ENCODE measurements at regions not wholly inside any gene's neighbourhood (a gene's known extent, or its start where the extent isn't known, plus 50 kb on each side); places are given as distances from the start of the nearest gene placed in this dataset.
A peak's percentile ranks its signal among the peaks of the same experiment; 100 is the strongest.

DNA sequence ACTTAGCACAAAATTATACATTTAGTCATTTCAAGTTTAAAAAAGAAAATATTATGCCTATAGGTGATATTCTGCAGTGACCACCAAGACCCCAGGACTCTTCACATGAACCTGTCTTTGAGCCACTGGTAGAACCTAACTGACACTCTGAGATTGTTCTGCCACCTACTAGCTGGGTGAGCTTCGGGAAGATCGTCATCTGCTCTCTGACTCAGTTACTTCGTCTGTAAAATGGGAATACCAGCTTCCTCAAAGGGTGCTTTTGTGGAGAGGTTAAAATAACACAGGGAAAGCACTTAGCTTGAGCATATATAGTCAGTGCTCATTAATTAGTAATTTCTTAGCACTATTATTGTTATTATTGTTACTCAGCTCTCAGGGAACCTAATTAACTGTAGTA lies 228.5 kb upstream of the JUN start:
- H3K18ac ChIP-seq (ENCODE audit: extremely low read depth, low read length), result no peak overlapping the region
- no peak overlapping the region for H4K5ac ChIP-seq (ENCODE audit: insufficient read length, low read depth, low read length)
- H2BK12ac ChIP-seq (ENCODE audit: low read depth, low read length), result peak overlapping the region; percentile 3; the same call in 1 of the 2 replicates
- no peaks in the 10 kb centered on the region for H3K23me2 ChIP-seq (ENCODE audit: low read depth, low read length)
- no peak overlapping the region for H3K4me2 ChIP-seq (ENCODE audit: insufficient read depth in 1 of 2, low read depth in 2 of 2, low read length in 2 of 2)
- no peak overlapping the region for H3K14ac ChIP-seq (ENCODE audit: insufficient read length)
- H3K27ac ChIP-seq (ENCODE audit: low read depth, low read length), result no peak overlapping the region
- no peak for DNase-seq (ENCODE audit: low read depth in 1 of 2, low spot score in 2 of 2)
- H3K23ac ChIP-seq (ENCODE audit: insufficient read length), result no peak overlapping the region
- no peak overlapping the region for H4K91ac ChIP-seq (replicated peaks; ENCODE audit: insufficient read length, low read length)
- H2AK5ac ChIP-seq (ENCODE audit: low read depth, low read length), result no peak overlapping the region
- H3K27me3 ChIP-seq (replicated peaks in 1 of 4; ENCODE audit: control insufficient read depth in 3 of 4, extremely low read depth in 1 of 4, insufficient read depth in 3 of 4, low read length in 3 of 4), result no peaks in the 10 kb centered on the region; a peak in 1 of 7 replicates
- FAIRE-seq, result no peak
- H3K79me1 ChIP-seq (ENCODE audit: low read depth, low read length), result no peaks in the 10 kb centered on the region
- ChIA-PET POLR2A (ENCODE audit: partially characterized antibody) (interaction anchor here (1.5 kb wide), 1 partner anchor 229 kb away, joined by 4 read pairs; the partner anchor contains the start of gene JUN), CTCF (ENCODE audit: partially characterized antibody) (interaction anchor here (1.0 kb wide), 1 partner anchor 279 kb away, joined by 3 read pairs; no protein-coding TSS in a partner anchor)
- 98% methylated on average over 3 of the region's 3 CpGs; no CpG with 5 or more reads in 1 of the 2 experiments for WGBS, 2 experiments (ENCODE audit: extremely low coverage in 1 of 2, insufficient coverage in 1 of 2, insufficient read length in 1 of 2, insufficient replicate concordance in 2 of 2, low coverage in 1 of 2, low lambda C conversion rate in 2 of 2, missing lambda C conversion rate in 1 of 2)
- no peak overlapping the region for H2BK5ac ChIP-seq (ENCODE audit: low read depth, low read length)
- H3K56ac ChIP-seq (replicated peaks; ENCODE audit: insufficient read length, low read depth, low read length), result no peak overlapping the region
- no peaks in the 10 kb centered on the region for H4K20me1 ChIP-seq (replicated peaks in 1 of 2; ENCODE audit: control insufficient read depth in 1 of 2, insufficient read depth in 2 of 2, low read length in 2 of 2)
- H3K4me1 ChIP-seq (replicated peaks in 1 of 4; ENCODE audit: control insufficient read depth in 3 of 4, insufficient read depth in 4 of 4, low read length in 3 of 4), result peaks cover 4 to 13% (median 9%) of the 10 kb centered on the region in 4 experiments
- H3K4ac ChIP-seq (replicated peaks; ENCODE audit: insufficient read length, low read depth, low read length), result no peak overlapping the region
- H3K79me2 ChIP-seq (ENCODE audit: control insufficient read depth in 1 of 2, insufficient read depth in 2 of 2, low read length in 2 of 2), result no peaks in the 10 kb centered on the region
- H3K4me3 ChIP-seq (ENCODE audit: extremely low read depth in 1 of 4, insufficient read depth in 2 of 4, low read depth in 3 of 4, low read length in 4 of 4), result no peak overlapping the region
- H2BK120ac ChIP-seq (replicated peaks; ENCODE audit: low read depth, low read length), result no peak overlapping the region
- no peaks in the 10 kb centered on the region for H3K9me3 ChIP-seq (ENCODE audit: insufficient read depth in 2 of 2, low read depth in 1 of 2, low read length in 1 of 2)
- no peak overlapping the region for H3K9ac ChIP-seq (replicated peaks in 1 of 4; ENCODE audit: extremely low read depth in 1 of 4, low read depth in 3 of 4, low read length in 3 of 4)
- H2AFZ ChIP-seq (ENCODE audit: low read length), result no peak overlapping the region
- H4K8ac ChIP-seq (ENCODE audit: extremely low read depth, insufficient read depth, low read length), result no peak overlapping the region
- 0 out of 2 replicates have a peak overlapping the region, but pooled peaks have one; percentile 78 for H2BK20ac ChIP-seq (ENCODE audit: low read length)
- H2BK15ac ChIP-seq (ENCODE audit: low read length), result no peak overlapping the region
- H3K36me3 ChIP-seq (ENCODE audit: control insufficient read depth in 2 of 4, insufficient read depth in 4 of 4, low read length in 3 of 4), result no peaks in the 10 kb centered on the region
- TF ChIP-seq TCF12 (IDR thresholded peaks at IDR 0.05; ENCODE audit: low read depth, low read length), result no peak
- TF ChIP-seq, protein P1, sequence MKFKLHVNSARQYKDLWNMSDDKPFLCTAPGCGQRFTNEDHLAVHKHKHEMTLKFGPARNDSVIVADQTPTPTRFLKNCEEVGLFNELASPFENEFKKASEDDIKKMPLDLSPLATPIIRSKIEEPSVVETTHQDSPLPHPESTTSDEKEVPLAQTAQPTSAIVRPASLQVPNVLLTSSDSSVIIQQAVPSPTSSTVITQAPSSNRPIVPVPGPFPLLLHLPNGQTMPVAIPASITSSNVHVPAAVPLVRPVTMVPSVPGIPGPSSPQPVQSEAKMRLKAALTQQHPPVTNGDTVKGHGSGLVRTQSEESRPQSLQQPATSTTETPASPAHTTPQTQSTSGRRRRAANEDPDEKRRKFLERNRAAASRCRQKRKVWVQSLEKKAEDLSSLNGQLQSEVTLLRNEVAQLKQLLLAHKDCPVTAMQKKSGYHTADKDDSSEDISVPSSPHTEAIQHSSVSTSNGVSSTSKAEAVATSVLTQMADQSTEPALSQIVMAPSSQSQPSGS (IDR thresholded peaks at IDR 0.05; ENCODE audit: low read length), result no peak
- no peak for TF ChIP-seq RAD21 (IDR thresholded peaks at IDR 0.05 in 1 of 2, conservative IDR thresholded peaks at IDR 0.05 in 1 of 2; ENCODE audit: low read depth in 2 of 2, low read length in 2 of 2)
- TF ChIP-seq CHD2 (IDR thresholded peaks at IDR 0.05; ENCODE audit: low read length), result no peak
- no peak for TF ChIP-seq RFX5 (IDR thresholded peaks at IDR 0.05; ENCODE audit: borderline replicate concordance, low read depth, low read length)
- no peak for TF ChIP-seq CEBPB (IDR thresholded peaks at IDR 0.05; ENCODE audit: low read depth, low read length)
- TF ChIP-seq TEAD4 (IDR thresholded peaks at IDR 0.05; ENCODE audit: low read depth, low read length), result no peak
- no peak for TF ChIP-seq NANOG (IDR thresholded peaks at IDR 0.05; ENCODE audit: insufficient read depth, low read depth, low read length, poor library complexity, severe bottlenecking)
- no peak for TF ChIP-seq SIRT6 (IDR thresholded peaks at IDR 0.05; ENCODE audit: low read length)
- TF ChIP-seq POLR2A (IDR thresholded peaks at IDR 0.05; ENCODE audit: control extremely low read depth in 1 of 2, low read depth in 2 of 2, low read length in 2 of 2), result no peak
- no peak for TF ChIP-seq PHF8 (conservative IDR thresholded peaks at IDR 0.05; ENCODE audit: low read depth, low read length)
- TF ChIP-seq, protein P2, sequence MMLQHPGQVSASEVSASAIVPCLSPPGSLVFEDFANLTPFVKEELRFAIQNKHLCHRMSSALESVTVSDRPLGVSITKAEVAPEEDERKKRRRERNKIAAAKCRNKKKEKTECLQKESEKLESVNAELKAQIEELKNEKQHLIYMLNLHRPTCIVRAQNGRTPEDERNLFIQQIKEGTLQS (IDR thresholded peaks at IDR 0.05; ENCODE audit: insufficient read depth, low read depth, low read length), result no peak
- TF ChIP-seq ASH2L (IDR thresholded peaks at IDR 0.05; ENCODE audit: low read length), result no peak

Data from H1 (cell line).